Forelimb muscle (tissue), 1 donor: ENCODE measurements at regions not wholly inside any gene's neighbourhood (a gene's known extent, or its start where the extent isn't known, plus 50 kb on each side); places are given as distances from the start of the nearest gene placed in this dataset.
"Not testable (repeated sequence)": the region's sequence is repeated elsewhere in the genome, so short reads cannot be mapped to it uniquely, and the experiment has no call there.

ENCODE experiments used
- DNase-seq: peaks from one replicate; pipeline ENCODE4 v3.0.0-alpha.2; 2013; ENCODE audit warnings: low read depth

GRCh38 chr6:8180327-8181159 lies 78.2 kb upstream of the EEF1E1 start:
- DNase-seq, result no peak

GRCh38 chr6:8177721-8178120 lies 75.4 kb upstream of the EEF1E1 start:
- no peak for DNase-seq

DNA sequence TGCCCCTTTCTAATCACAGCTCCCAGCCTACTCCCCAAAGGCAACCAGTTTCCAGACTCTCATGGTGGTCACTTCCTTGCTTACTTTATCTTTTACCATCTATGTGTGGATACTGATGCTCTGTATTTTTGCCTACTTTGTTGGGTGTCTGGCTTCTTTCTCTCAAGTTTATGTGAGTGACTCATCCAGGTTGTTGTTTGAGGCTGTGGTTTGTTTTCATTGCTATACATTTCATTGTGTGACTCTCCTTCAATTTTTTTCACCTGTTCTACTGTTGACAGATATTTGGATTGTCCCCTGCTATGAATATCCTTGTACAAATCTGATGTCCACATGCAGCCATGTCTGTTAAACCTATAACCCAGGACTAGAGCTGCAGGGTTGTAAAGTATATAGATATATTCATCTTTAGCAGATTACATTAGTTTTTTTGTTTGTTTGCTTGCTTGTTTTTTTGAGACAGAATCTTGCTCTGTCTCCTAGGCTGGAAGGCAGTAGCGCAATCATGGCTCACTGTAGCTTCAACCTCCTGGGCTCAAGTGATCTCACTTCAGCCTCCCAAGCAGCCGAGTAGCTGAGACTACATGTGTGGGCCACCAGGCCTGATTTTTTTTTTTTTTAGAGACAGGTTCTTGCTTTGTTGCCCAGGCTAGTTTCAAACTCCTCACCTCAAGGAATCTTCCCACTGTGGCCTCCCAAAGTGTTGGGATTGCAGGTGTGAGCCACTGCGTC lies 72.9 kb upstream of the EEF1E1 start:
- no peak for DNase-seq

- DNase-seq, result no peak
Observed at GRCh38 chr6:8174571-8174970, 72.2 kb upstream of the EEF1E1 start.

DNA sequence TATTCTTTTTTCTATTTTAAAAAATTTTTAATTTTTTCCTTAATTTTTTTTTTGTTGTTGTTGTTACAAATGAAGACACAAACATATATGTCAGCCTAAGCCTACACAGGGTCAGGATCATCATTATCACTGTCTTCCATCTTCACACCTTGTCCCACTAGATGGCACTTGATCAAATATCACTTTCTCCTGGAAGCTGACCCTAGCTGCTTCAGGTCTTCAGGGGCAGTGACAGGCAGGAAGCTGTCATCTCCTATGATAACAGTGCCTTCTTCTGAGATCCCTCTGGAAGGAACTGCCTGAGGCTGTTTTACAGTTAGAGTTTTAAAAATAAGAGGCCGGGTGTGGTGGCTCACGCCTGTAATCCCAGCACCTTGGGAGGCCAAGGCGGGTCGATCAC lies 70.2 kb upstream of the EEF1E1 start:
- no peak for DNase-seq

- no peak for DNase-seq
Observed at GRCh38 chr6:8170754-8171153, 68.4 kb upstream of the EEF1E1 start.

GRCh38 chr6:8170245-8170644 lies 67.9 kb upstream of the EEF1E1 start:
- no peak for DNase-seq

DNA sequence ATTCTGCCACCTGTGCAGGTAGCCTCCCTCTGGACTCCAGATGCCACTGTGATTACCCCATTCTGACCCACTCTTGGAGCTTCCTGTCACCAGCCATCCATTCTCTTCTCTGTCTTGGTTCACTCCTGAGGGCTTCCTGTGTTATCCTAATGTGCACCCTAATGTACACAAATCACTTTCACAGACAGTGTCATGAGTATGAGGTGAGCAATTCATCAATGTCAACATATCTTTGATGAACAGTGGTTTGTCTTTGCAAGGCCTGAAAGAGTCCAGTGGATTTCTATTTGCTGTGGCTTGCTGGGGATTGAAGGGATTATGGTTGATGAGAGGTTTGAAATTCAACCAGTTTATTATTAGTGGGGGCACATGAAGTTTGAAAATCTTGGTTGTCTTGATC lies 63.8 kb upstream of the EEF1E1 start:
- DNase-seq, result no peak

- DNase-seq, result not testable (repeated sequence)
Observed at GRCh38 chr6:8165008-8165407, 62.7 kb upstream of the EEF1E1 start.

DNA sequence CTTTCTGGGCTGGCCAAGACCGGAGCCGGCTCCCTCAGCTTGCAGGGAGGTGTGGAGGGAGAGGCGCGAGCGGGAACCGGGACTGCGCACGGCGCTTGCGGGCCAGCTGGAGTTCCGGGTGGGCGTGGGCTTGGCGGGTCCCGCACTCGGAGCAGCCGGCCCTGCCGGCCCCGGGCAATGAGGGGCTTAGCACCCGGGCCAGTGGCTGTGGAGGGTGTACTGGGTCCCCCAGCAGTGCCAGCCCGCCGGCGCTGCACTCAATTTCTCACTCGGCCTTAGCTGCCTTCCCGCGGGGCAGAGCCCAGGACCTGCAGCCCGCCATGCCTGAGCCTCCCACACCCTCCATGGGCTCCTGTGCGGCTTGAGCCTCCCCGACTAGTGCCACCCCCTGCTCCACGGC lies 61.9 kb upstream of the EEF1E1 start:
- DNase-seq, result not testable (repeated sequence)

DNA sequence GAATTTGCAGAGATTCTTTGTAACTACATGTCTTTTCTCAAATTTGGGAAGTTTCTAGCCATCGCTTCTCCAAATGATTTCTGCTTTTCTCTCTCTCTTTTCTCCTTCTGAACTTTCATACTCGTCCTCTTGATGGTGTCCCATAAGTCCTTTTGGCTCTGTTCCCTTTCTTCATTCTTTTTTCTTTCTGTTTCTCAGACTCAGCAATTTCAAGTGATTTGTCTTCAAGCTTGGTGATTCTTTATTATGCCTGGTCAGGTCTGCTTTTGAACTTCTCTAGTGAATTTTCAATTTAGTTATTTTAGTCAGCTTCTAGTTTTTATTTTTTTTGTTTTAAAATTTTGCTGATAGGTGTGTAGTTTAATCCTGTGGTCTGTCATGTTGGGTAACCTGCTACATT lies 57.6 kb upstream of the EEF1E1 start:
- DNase-seq, result no peak

- DNase-seq, result no peak
Observed at GRCh38 chr6:8157839-8158238, 55.5 kb upstream of the EEF1E1 start.

DNA sequence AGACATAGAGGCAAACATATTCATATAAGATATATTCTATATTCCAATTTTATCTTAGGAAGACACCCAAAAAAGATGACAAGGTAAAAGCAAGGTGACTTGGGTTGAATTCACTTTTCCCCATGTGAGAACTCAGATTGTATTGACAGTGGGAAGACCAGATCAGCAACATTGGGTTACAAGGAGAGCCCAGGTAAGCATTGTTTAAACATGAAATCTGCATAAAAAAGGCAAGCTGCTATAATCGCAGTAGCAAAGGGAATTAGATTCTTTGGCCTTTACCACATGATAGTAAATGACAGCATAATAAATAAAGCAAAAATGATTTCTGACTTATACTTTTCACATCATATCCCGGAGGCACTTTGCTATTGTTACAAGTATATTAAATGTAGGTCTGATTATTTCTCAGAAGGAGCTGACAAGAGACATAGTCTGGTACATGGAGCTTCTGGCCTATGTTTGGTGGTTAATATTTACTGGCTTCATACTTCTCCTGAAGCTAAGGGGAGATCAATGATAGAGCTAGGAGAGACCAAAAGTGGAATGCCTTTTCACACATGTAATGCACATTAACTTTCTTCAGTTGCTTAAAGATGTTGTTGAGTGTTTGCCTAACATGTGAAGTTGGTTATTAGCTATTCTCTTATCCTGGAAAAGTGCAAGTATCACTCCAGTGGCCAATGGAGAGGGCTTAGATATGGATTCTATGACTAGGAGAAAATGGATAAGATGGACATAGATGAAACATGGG lies 53.1 kb upstream of the EEF1E1 start:
- no peak for DNase-seq
